ENCODE measurements at regions not wholly inside any gene's neighbourhood (a gene's known extent, or its start where the extent isn't known, plus 50 kb on each side); places are given as distances from the start of the nearest gene placed in this dataset.

- Mint-ChIP-seq H3K4me1 (no peaks in the 10 kb centered on the region), H3K27me3 (no peaks in the 10 kb centered on the region), H3K36me3 (peaks cover 0 to 3% (median 0%) of the 10 kb centered on the region in 5 donors), H3K4me3 (no peak overlapping the region), H3K9me3 (peaks cover 0 to 7% (median 0%) of the 10 kb centered on the region in 11 donors), H3K27ac (no peak overlapping the region)
- H3K36me3 ChIP-seq (ENCODE audit: control insufficient read depth in 2 of 3, insufficient read depth in 3 of 3, low read length in 3 of 3), result no peaks in the 10 kb centered on the region
- DNase-seq, result no peak
- no peak for ATAC-seq
- H3K4me1 ChIP-seq (ENCODE audit: control insufficient read depth in 2 of 2, insufficient read depth in 2 of 2, low read length in 2 of 2), result no peaks in the 10 kb centered on the region
- no peak overlapping the region for H3K4me3 ChIP-seq (ENCODE audit: low read length)
- H3K27me3 ChIP-seq (ENCODE audit: control insufficient read depth in 2 of 2, insufficient read depth in 2 of 2, low read length in 2 of 2), result no peaks in the 10 kb centered on the region
- ChIA-PET CTCF (no interaction called here), POLR2A (no interaction called here)
- intact Hi-C loops (cut with micrococcal nuclease), result no loop called here
- no peak overlapping the region for H3K27ac ChIP-seq (ENCODE audit: low read depth, low read length)
- no peaks in the 10 kb centered on the region for H3K9me3 ChIP-seq (ENCODE audit: control insufficient read depth in 2 of 3, low read length in 3 of 3)
Measured at GRCh38 chr7:16212032-16212431, 209.3 kb downstream of the CRPPA start.

GRCh38 chr7:16211402-16211925 lies 209.9 kb downstream of the CRPPA start:
- Histone ChIP-seq H3K9me3 (ENCODE audit: control insufficient read depth in 2 of 3, low read length in 3 of 3) (no peaks in the 10 kb centered on the region), H3K27me3 (ENCODE audit: control insufficient read depth in 2 of 2, insufficient read depth in 2 of 2, low read length in 2 of 2) (no peaks in the 10 kb centered on the region), H3K36me3 (ENCODE audit: control insufficient read depth in 2 of 3, insufficient read depth in 3 of 3, low read length in 3 of 3) (no peaks in the 10 kb centered on the region), H3K4me1 (ENCODE audit: control insufficient read depth in 2 of 2, insufficient read depth in 2 of 2, low read length in 2 of 2) (no peaks in the 10 kb centered on the region), H3K4me3 (ENCODE audit: low read length) (no peak overlapping the region), H3K27ac (ENCODE audit: low read depth, low read length) (no peak overlapping the region)
- Mint-ChIP-seq H3K4me1 (no peaks in the 10 kb centered on the region), H3K36me3 (peaks cover 0 to 3% (median 0%) of the 10 kb centered on the region in 5 donors), H3K4me3 (no peak overlapping the region), H3K27ac (no peak overlapping the region), H3K27me3 (no peaks in the 10 kb centered on the region), H3K9me3 (peaks cover 0 to 7% (median 0%) of the 10 kb centered on the region in 11 donors)
- DNase-seq (no peak), ATAC-seq (no peak)
- CTCF ChIA-PET, result no interaction called here
- intact Hi-C loops (cut with micrococcal nuclease), result no loop called here
- POLR2A ChIA-PET, result no interaction called here

GRCh38 chr7:16210171-16210570 lies 211.2 kb downstream of the CRPPA start:
- Mint-ChIP-seq H3K4me3 (no peak overlapping the region), H3K36me3 (no peaks in the 10 kb centered on the region), H3K4me1 (no peaks in the 10 kb centered on the region), H3K27ac (no peak overlapping the region), H3K27me3 (no peaks in the 10 kb centered on the region), H3K9me3 (no peaks in the 10 kb centered on the region)
- DNase-seq, result no peak
- H3K27ac ChIP-seq (ENCODE audit: low read depth, low read length), result no peak overlapping the region
- CTCF ChIA-PET, result no interaction called here
- H3K27me3 ChIP-seq (ENCODE audit: control insufficient read depth in 2 of 2, insufficient read depth in 2 of 2, low read length in 2 of 2), result no peaks in the 10 kb centered on the region
- no peaks in the 10 kb centered on the region for H3K4me1 ChIP-seq (ENCODE audit: control insufficient read depth in 2 of 2, insufficient read depth in 2 of 2, low read length in 2 of 2)
- intact Hi-C loops (cut with micrococcal nuclease), result no loop called here
- ATAC-seq, result no peak
- no peaks in the 10 kb centered on the region for H3K9me3 ChIP-seq (ENCODE audit: control insufficient read depth in 2 of 3, low read length in 3 of 3)
- POLR2A ChIA-PET, result no interaction called here
- no peak overlapping the region for H3K4me3 ChIP-seq (ENCODE audit: low read length)
- no peaks in the 10 kb centered on the region for H3K36me3 ChIP-seq (ENCODE audit: control insufficient read depth in 2 of 3, insufficient read depth in 3 of 3, low read length in 3 of 3)

GRCh38 chr7:16207321-16207720 lies 214.0 kb downstream of the CRPPA start:
- Histone ChIP-seq H3K9me3 (ENCODE audit: control insufficient read depth in 2 of 3, low read length in 3 of 3) (no peaks in the 10 kb centered on the region), H3K36me3 (ENCODE audit: control insufficient read depth in 2 of 3, insufficient read depth in 3 of 3, low read length in 3 of 3) (no peaks in the 10 kb centered on the region), H3K4me3 (ENCODE audit: low read length) (no peak overlapping the region), H3K27ac (ENCODE audit: low read depth, low read length) (no peak overlapping the region), H3K4me1 (ENCODE audit: control insufficient read depth in 2 of 2, insufficient read depth in 2 of 2, low read length in 2 of 2) (no peaks in the 10 kb centered on the region), H3K27me3 (ENCODE audit: control insufficient read depth in 2 of 2, insufficient read depth in 2 of 2, low read length in 2 of 2) (no peaks in the 10 kb centered on the region)
- ATAC-seq, result no peak
- intact Hi-C loops (cut with micrococcal nuclease), result no loop called here
- ChIA-PET POLR2A (no interaction called here), CTCF (no interaction called here)
- H3K27me3 Mint-ChIP-seq, result no peaks in the 10 kb centered on the region
- no peak overlapping the region for H3K27ac Mint-ChIP-seq
- H3K4me1 Mint-ChIP-seq, result no peaks in the 10 kb centered on the region
- no peak overlapping the region for H3K4me3 Mint-ChIP-seq
- H3K9me3 Mint-ChIP-seq, result no peaks in the 10 kb centered on the region
- no peak for DNase-seq
- no peaks in the 10 kb centered on the region for H3K36me3 Mint-ChIP-seq

- H3K36me3 Mint-ChIP-seq, result no peaks in the 10 kb centered on the region
- H3K27me3 ChIP-seq (ENCODE audit: control insufficient read depth in 2 of 2, insufficient read depth in 2 of 2, low read length in 2 of 2), result no peaks in the 10 kb centered on the region
- CTCF ChIA-PET, result no interaction called here
- ATAC-seq (no peak), DNase-seq (no peak)
- H3K4me3 ChIP-seq (ENCODE audit: low read length), result no peak overlapping the region
- peaks cover 0 to 2% (median 0%) of the 10 kb centered on the region in 11 donors for H3K9me3 Mint-ChIP-seq
- H3K9me3 ChIP-seq (ENCODE audit: control insufficient read depth in 2 of 3, low read length in 3 of 3), result no peaks in the 10 kb centered on the region
- POLR2A ChIA-PET, result no interaction called here
- no peaks in the 10 kb centered on the region for H3K4me1 Mint-ChIP-seq
- H3K27ac ChIP-seq (ENCODE audit: low read depth, low read length), result no peak overlapping the region
- intact Hi-C loops (cut with micrococcal nuclease), result no loop called here
- H3K27me3 Mint-ChIP-seq, result no peaks in the 10 kb centered on the region
- no peak overlapping the region for H3K4me3 Mint-ChIP-seq
- H3K27ac Mint-ChIP-seq, result no peak overlapping the region
- H3K36me3 ChIP-seq (ENCODE audit: control insufficient read depth in 2 of 3, insufficient read depth in 3 of 3, low read length in 3 of 3), result no peaks in the 10 kb centered on the region
- no peaks in the 10 kb centered on the region for H3K4me1 ChIP-seq (ENCODE audit: control insufficient read depth in 2 of 2, insufficient read depth in 2 of 2, low read length in 2 of 2)
Measured at GRCh38 chr7:16205466-16205865, 215.9 kb downstream of the CRPPA start.

- H3K36me3 ChIP-seq (ENCODE audit: control insufficient read depth in 2 of 3, insufficient read depth in 3 of 3, low read length in 3 of 3), result no peaks in the 10 kb centered on the region
- DNase-seq, result no peak
- no peaks in the 10 kb centered on the region for H3K27me3 ChIP-seq (ENCODE audit: control insufficient read depth in 2 of 2, insufficient read depth in 2 of 2, low read length in 2 of 2)
- no peak overlapping the region for H3K27ac ChIP-seq (ENCODE audit: low read depth, low read length)
- Mint-ChIP-seq H3K27me3 (no peaks in the 10 kb centered on the region), H3K36me3 (no peaks in the 10 kb centered on the region), H3K4me3 (no peak overlapping the region), H3K4me1 (no peaks in the 10 kb centered on the region), H3K27ac (no peak overlapping the region), H3K9me3 (peaks cover 0 to 2% (median 0%) of the 10 kb centered on the region in 11 donors)
- no peak overlapping the region for H3K4me3 ChIP-seq (ENCODE audit: low read length)
- no peaks in the 10 kb centered on the region for H3K9me3 ChIP-seq (ENCODE audit: control insufficient read depth in 2 of 3, low read length in 3 of 3)
- no peaks in the 10 kb centered on the region for H3K4me1 ChIP-seq (ENCODE audit: control insufficient read depth in 2 of 2, insufficient read depth in 2 of 2, low read length in 2 of 2)
- ATAC-seq, result no peak
- POLR2A ChIA-PET, result no interaction called here
- intact Hi-C loops (cut with micrococcal nuclease), result no loop called here
- CTCF ChIA-PET, result no interaction called here
Measured at GRCh38 chr7:16204953-16205352, 216.4 kb downstream of the CRPPA start.

- Histone ChIP-seq H3K9me3 (ENCODE audit: control insufficient read depth in 2 of 3, low read length in 3 of 3) (no peaks in the 10 kb centered on the region), H3K4me1 (ENCODE audit: control insufficient read depth in 2 of 2, insufficient read depth in 2 of 2, low read length in 2 of 2) (no peaks in the 10 kb centered on the region), H3K36me3 (ENCODE audit: control insufficient read depth in 2 of 3, insufficient read depth in 3 of 3, low read length in 3 of 3) (no peaks in the 10 kb centered on the region), H3K4me3 (ENCODE audit: low read length) (no peak overlapping the region), H3K27me3 (ENCODE audit: control insufficient read depth in 2 of 2, insufficient read depth in 2 of 2, low read length in 2 of 2) (no peaks in the 10 kb centered on the region), H3K27ac (ENCODE audit: low read depth, low read length) (no peak overlapping the region)
- CTCF ChIA-PET, result no interaction called here
- H3K27me3 Mint-ChIP-seq, result no peaks in the 10 kb centered on the region
- H3K36me3 Mint-ChIP-seq, result no peaks in the 10 kb centered on the region
- DNase-seq, result no peak
- peaks cover 0 to 2% (median 0%) of the 10 kb centered on the region in 11 donors for H3K9me3 Mint-ChIP-seq
- POLR2A ChIA-PET, result no interaction called here
- H3K27ac Mint-ChIP-seq, result no peak overlapping the region
- no peaks in the 10 kb centered on the region for H3K4me1 Mint-ChIP-seq
- no peak overlapping the region for H3K4me3 Mint-ChIP-seq
- intact Hi-C loops (cut with micrococcal nuclease), result no loop called here
- ATAC-seq, result no peak
Measured at GRCh38 chr7:16203065-16203464, 218.3 kb downstream of the CRPPA start.
